PC-9 (cell line): ENCODE measurements at regions not wholly inside any gene's neighbourhood (a gene's known extent, or its start where the extent isn't known, plus 50 kb on each side); places are given as distances from the start of the nearest gene placed in this dataset.

Source experiments
- BruUV-seq: library from RNA; stranded (reverse); fragments of 400-500 nt; replicated peaks from 2 replicates; lab custom pipeline; 2021; lab: Mats Ljungman, UMichigan
- CTCF ChIA-PET: fragments of 300-600 bp; sonication (Branson Sonifier 250); formaldehyde crosslinking; loops from one replicate; lab custom pipeline; 2022; ENCODE audit warnings: antibody characterized with exemption; lab: Charles Lee
- POLR2A ChIA-PET: fragments of 300-600 bp; sonication (Branson Sonifier 250); formaldehyde crosslinking; loops from one replicate; lab custom pipeline; 2022; ENCODE audit warnings: antibody characterized with exemption; ENCODE audit not compliant: unreplicated experiment; lab: Charles Lee
- DNase-seq, 2 experiments: peaks; one replicate each; pipeline versions ENCODE4 v3.0.0 to v3.0.0-alpha.2; 2015 to 2022; ENCODE audit warnings: mixed read lengths in 1 of 2
- H2AFZ ChIP-seq: fragments of 200-600 bp; sonication (generic); 2 replicates; pipeline ENCODE4 v1.8.1; 2017; ENCODE audit warnings: antibody characterized with exemption
- H3F3A ChIP-seq: fragments of 200-600 bp; sonication (generic); 2 replicates; pipeline ENCODE4 v1.8.1; 2017; ENCODE audit warnings: antibody characterized with exemption, mild to moderate bottlenecking, low read depth; ENCODE audit not compliant: insufficient read depth
- H3K27ac ChIP-seq: fragments of 200-600 bp; sonication (generic); 2 replicates; pipeline ENCODE4 v1.6.1; 2016; ENCODE audit warnings: mixed run types
- H3K27me3 ChIP-seq: fragments of 200-600 bp; sonication (generic); 2 replicates; pipeline ENCODE4 v1.6.1; 2016; ENCODE audit warnings: low read depth, mixed run types; ENCODE audit not compliant: insufficient read depth
- H3K36me3 ChIP-seq: fragments of 200-600 bp; sonication (generic); 2 replicates; pipeline ENCODE4 v1.6.1; 2016; ENCODE audit warnings: low read depth, mixed run types
- H3K4me1 ChIP-seq: fragments of 200-600 bp; sonication (generic); replicated peaks from 2 replicates; pipeline ENCODE4 v1.6.1; 2016; ENCODE audit warnings: mixed run types; ENCODE audit not compliant: insufficient read depth
- H3K4me2 ChIP-seq: fragments of 200-600 bp; sonication (generic); 2 replicates; pipeline ENCODE4 v1.6.1; 2017; ENCODE audit warnings: mixed run types
- H3K4me3 ChIP-seq: fragments of 200-600 bp; sonication (generic); 2 replicates; pipeline ENCODE4 v1.6.1; 2016; ENCODE audit warnings: mixed run types
- H3K79me2 ChIP-seq: fragments of 200-600 bp; sonication (generic); 2 replicates; pipeline ENCODE4 v1.6.1; 2017; ENCODE audit warnings: low read depth, mixed run types
- H3K9me2 ChIP-seq: fragments of 200-600 bp; sonication (generic); 2 replicates; pipeline ENCODE4 v1.8.1; 2017; ENCODE audit warnings: mild to moderate bottlenecking; ENCODE audit not compliant: insufficient read depth
- H3K9me3 ChIP-seq: fragments of 200-600 bp; sonication (generic); 2 replicates; pipeline ENCODE4 v1.8.1; 2016; ENCODE audit warnings: low read depth; ENCODE audit not compliant: insufficient read depth
- H4K20me1 ChIP-seq: fragments of 200-600 bp; sonication (generic); 2 replicates; pipeline ENCODE4 v1.8.1; 2017; ENCODE audit not compliant: insufficient read depth
- EZH2 ChIP-seq: fragments of 200-600 bp; sonication (generic); IDR thresholded peaks from 2 replicates; pipeline ENCODE4 v1.8.0; 2017; ENCODE audit warnings: antibody characterized with exemption, low read depth
- intact Hi-C: fragments of 100-400 bp; cut with micrococcal nuclease; formaldehyde crosslinking; loops from one replicate; pipeline ENCODE4 v1.10.0; 2022; ENCODE audit not compliant: unreplicated experiment
- TF ChIP-seq, protein P1 (sequence below): fragments of 200-600 bp; sonication (generic); conservative IDR thresholded peaks from 2 replicates; pipeline ENCODE4 v1.6.1; 2017; ENCODE audit warnings: mixed run types, antibody characterized with exemption, mild to moderate bottlenecking, moderate library complexity

DNA sequence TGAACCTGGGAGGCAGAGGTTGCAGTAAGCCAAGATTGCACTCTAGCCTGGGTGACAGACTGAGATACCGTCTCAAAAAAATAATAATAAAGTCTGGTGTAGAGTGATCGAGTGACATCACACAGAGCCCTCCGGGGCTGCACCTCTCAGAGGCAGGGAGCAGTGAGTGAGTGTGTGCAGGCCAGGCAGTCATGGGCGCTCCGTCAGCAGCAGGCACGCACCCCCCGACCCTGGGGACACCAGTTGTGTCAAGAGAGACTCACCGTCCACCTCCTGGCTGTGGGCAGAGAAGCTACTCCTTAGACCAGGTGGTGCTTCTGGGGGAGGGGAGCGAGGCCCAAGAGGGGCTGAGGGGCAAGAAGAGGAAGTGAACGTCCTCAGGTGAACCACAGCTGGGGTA is 91.8 kb downstream of the SIK1 start:
- H3K27ac ChIP-seq, result no peak overlapping the region
- ChIA-PET POLR2A (no interaction called here), CTCF (no interaction called here)

DNA sequence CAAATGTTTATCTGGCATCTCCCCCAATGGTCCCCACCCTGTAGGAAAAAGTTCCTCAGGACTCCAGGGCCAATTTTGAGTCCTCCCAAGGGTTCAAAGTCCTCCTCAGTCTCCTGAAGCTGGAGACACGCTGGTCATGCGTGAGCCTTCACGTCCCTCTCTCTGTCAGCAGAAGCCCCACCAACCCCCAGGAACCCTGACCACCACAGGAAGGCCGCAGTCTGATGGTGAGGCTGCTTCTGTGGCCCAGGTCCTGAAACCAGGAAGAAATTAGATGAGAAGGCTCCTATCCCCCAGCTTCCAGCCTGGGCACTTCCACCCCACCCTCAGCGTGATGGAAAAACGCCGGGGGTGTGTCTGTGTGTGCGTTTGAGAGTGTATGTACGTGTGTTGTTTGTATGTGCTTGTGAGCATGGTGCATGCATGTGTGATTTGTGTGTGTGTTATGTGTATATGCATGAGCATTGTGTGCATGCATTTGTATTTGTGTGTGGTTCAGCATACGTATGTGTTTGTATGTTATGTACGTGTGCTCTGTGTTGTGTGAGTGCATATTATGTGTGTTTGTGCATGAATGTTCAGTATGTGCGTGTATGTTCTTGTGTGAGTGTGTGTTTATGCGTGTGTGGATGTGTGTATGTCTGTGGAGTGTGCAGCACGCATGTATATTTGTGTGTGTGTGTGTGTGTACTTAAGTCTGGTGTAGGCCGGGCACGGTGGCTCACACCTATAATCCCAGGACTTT is 92.5 kb downstream of the SIK1 start:
- Histone ChIP-seq H3K9me3 (no peaks in the 10 kb centered on the region), H3K79me2 (no peaks in the 10 kb centered on the region), H3K4me3 (peak overlapping the region; percentile 51; the same call in 1 of the 2 replicates), H3F3A (peaks cover 13% of the 10 kb centered on the region; the same call in 1 of the 2 replicates), H3K4me2 (peak overlapping the region; percentile 93), H3K9me2 (no peaks in the 10 kb centered on the region), H3K27me3 (no peaks in the 10 kb centered on the region), H4K20me1 (no peaks in the 10 kb centered on the region), H3K36me3 (no peaks in the 10 kb centered on the region), H3K27ac (peak overlapping the region; percentile 86; the same call in 1 of the 2 replicates), H2AFZ (no peak overlapping the region), H3K4me1 (peaks cover 20% of the 10 kb centered on the region)
- BruUV-seq, result TSS peak; percentile 93
- ChIA-PET POLR2A (interaction anchor here (1.0 kb wide), 1 partner anchor 9 kb away, joined by 6 read pairs; no protein-coding TSS in a partner anchor), CTCF (no interaction called here)
- TF ChIP-seq EZH2, result no peak
- intact Hi-C loops, result loop anchor here (10.0 kb wide), 1 partner anchor 310 kb away; no protein-coding TSS in a partner anchor
- DNase-seq, result no peak

More for the DNA sequence above, 91.8 kb downstream of the SIK1 start:
- Histone ChIP-seq H4K20me1 (no peaks in the 10 kb centered on the region), H3F3A (peaks cover 13% of the 10 kb centered on the region; the same call in 1 of the 2 replicates), H3K4me1 (peaks cover 20% of the 10 kb centered on the region), H3K9me2 (no peaks in the 10 kb centered on the region), H3K27me3 (no peaks in the 10 kb centered on the region), H3K4me3 (no peak overlapping the region), H3K79me2 (no peaks in the 10 kb centered on the region), H3K36me3 (no peaks in the 10 kb centered on the region), H3K4me2 (no peak overlapping the region), H3K9me3 (no peaks in the 10 kb centered on the region), H2AFZ (no peak overlapping the region)
- TF ChIP-seq, protein P1, sequence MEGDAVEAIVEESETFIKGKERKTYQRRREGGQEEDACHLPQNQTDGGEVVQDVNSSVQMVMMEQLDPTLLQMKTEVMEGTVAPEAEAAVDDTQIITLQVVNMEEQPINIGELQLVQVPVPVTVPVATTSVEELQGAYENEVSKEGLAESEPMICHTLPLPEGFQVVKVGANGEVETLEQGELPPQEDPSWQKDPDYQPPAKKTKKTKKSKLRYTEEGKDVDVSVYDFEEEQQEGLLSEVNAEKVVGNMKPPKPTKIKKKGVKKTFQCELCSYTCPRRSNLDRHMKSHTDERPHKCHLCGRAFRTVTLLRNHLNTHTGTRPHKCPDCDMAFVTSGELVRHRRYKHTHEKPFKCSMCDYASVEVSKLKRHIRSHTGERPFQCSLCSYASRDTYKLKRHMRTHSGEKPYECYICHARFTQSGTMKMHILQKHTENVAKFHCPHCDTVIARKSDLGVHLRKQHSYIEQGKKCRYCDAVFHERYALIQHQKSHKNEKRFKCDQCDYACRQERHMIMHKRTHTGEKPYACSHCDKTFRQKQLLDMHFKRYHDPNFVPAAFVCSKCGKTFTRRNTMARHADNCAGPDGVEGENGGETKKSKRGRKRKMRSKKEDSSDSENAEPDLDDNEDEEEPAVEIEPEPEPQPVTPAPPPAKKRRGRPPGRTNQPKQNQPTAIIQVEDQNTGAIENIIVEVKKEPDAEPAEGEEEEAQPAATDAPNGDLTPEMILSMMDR, result no peak
- TF ChIP-seq EZH2, result no peak
- intact Hi-C loops, result loop anchor here (10.0 kb wide), 1 partner anchor 310 kb away; no protein-coding TSS in a partner anchor
- BruUV-seq, result no TSS peak
- no peak for DNase-seq

DNA sequence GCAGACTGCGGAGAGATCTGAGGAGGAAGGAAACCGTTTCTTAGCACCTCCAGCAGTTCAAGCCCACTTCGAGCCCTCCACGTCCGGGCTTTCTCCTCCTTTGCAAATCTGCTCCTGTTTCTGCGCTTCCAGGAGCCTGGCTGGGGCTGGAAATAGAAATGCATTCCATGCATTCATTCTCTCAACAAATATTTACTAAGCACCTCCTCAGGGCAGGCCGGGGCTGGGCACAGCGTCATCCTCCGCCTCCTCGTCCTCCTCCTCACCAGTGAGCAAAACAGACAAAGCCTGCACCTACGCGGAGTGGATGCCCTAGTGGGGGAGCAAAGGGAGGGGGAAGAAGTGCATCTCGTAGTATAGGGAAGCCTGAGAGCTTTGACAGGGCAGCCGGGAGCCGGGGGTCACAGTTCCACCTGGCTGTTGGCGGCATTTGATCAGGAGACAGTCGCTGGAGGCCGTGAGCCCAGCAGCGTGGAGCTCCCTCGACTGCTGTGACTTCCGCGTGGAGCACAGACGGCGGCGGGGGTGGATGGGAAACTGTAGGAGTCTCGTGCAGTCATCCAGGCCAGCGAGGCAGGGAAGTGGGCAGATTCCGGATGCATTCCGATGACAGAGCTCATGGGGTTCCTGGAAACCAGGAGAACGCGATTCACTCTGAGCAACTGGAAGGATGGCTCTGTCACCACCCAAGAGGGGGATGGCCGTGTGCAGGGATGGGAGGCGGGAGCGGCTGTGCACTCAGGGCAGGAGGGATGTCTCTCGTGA is 93.5 kb downstream of the SIK1 start:
- H3K79me2 ChIP-seq, result no peaks in the 10 kb centered on the region
- TF ChIP-seq, protein P1, result no peak
- TF ChIP-seq EZH2, result no peak
- ChIA-PET CTCF (interaction anchor here (0.6 kb wide), 1 partner anchor 41 kb away, joined by 6 read pairs; no protein-coding TSS in a partner anchor), POLR2A (interaction anchor here (0.7 to 1.0 kb wide), 2 partner anchors 10 to 307 kb away, joined by 3 to 6 read pairs; no protein-coding TSS in a partner anchor)
- no peaks in the 10 kb centered on the region for H3K9me2 ChIP-seq
- H3K27me3 ChIP-seq, result no peaks in the 10 kb centered on the region
- H3K27ac ChIP-seq, result peak overlapping the region; percentile 86
- peak overlapping the region; percentile 76 for H2AFZ ChIP-seq
- H3K4me3 ChIP-seq, result peak overlapping the region; percentile 51; the same call in 1 of the 2 replicates
- peaks cover 13% of the 10 kb centered on the region; the same call in 1 of the 2 replicates for H3F3A ChIP-seq
- peak overlapping the region; percentile 93 for H3K4me2 ChIP-seq
- intact Hi-C loops, result loop anchor here (1.0 to 10.0 kb wide), 2 partner anchors 10 to 311 kb away; no protein-coding TSS in a partner anchor
- DNase-seq, result peak; percentile 81 to 85
- BruUV-seq, result TSS peak; percentile 71
- no peaks in the 10 kb centered on the region for H4K20me1 ChIP-seq
- no peaks in the 10 kb centered on the region for H3K36me3 ChIP-seq
- no peaks in the 10 kb centered on the region for H3K9me3 ChIP-seq
- H3K4me1 ChIP-seq, result peaks cover 20% of the 10 kb centered on the region
